ENCODE measurements at regions not wholly inside any gene's neighbourhood (a gene's known extent, or its start where the extent isn't known, plus 50 kb on each side); places are given as distances from the start of the nearest gene placed in this dataset.

DNA sequence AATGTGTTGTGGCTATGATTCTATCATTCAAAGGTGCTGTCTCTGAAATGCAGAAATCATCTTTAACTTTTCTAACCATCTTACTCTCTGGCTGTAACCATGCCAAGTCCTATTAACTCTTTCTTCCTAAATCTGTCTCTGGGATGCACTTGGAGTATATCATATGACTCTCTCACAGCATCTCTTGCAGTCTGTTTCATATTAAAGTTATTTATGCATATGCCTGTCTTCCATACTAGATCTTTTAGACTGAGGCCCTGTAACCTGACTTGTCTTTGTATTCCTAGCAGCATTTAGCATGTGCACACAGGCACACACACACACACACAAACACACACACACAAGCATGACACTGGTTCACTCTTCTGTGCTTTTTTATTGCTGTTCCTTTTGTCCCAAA, 320.6 kb downstream of the ETAA1 start:
- peaks cover 4% of the 10 kb centered on the region for H3K9me3 Mint-ChIP-seq
- intact Hi-C loops (cut with micrococcal nuclease) = no loop called here
- ATAC-seq (no peak), DNase-seq (no peak)
- peaks cover 1% of the 10 kb centered on the region for H3K27me3 Mint-ChIP-seq
- no peak overlapping the region for H3K4me3 Mint-ChIP-seq
- CTCF ChIA-PET = no interaction called here
- H3K27ac Mint-ChIP-seq = no peak overlapping the region
- no peaks in the 10 kb centered on the region for H3K36me3 Mint-ChIP-seq (ENCODE audit: low read depth)
- POLR2A ChIA-PET = no interaction called here
- TF ChIP-seq, protein P1, sequence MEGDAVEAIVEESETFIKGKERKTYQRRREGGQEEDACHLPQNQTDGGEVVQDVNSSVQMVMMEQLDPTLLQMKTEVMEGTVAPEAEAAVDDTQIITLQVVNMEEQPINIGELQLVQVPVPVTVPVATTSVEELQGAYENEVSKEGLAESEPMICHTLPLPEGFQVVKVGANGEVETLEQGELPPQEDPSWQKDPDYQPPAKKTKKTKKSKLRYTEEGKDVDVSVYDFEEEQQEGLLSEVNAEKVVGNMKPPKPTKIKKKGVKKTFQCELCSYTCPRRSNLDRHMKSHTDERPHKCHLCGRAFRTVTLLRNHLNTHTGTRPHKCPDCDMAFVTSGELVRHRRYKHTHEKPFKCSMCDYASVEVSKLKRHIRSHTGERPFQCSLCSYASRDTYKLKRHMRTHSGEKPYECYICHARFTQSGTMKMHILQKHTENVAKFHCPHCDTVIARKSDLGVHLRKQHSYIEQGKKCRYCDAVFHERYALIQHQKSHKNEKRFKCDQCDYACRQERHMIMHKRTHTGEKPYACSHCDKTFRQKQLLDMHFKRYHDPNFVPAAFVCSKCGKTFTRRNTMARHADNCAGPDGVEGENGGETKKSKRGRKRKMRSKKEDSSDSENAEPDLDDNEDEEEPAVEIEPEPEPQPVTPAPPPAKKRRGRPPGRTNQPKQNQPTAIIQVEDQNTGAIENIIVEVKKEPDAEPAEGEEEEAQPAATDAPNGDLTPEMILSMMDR (IDR thresholded peaks at IDR 0.05) = no peak
- no peaks in the 10 kb centered on the region for H3K4me1 Mint-ChIP-seq (ENCODE audit: low read depth)

DNA sequence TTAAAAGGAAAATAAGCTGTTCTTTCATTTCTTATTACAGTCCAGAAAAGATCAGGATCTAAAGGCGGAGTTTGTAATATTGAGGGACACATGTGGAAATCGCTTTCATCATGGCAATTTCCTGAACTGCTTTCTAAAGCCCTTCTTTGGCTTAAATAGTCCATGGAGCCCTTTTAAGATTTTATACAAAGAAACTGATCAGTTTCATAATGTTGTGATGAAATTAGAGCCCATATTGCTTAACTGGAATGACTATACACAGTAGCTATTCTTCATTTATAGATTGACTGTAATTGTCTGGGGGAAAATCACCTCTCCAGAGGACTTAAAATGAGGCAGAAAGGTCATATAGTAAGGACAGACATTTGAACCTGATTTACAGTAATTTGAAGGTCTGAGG, 322.2 kb downstream of the ETAA1 start:
- no peak for DNase-seq
- TF ChIP-seq, protein P1 (IDR thresholded peaks at IDR 0.05) = no peak
- ChIA-PET POLR2A (no interaction called here), CTCF (no interaction called here)
- Mint-ChIP-seq H3K36me3 (ENCODE audit: low read depth) (no peaks in the 10 kb centered on the region), H3K4me1 (ENCODE audit: low read depth) (no peaks in the 10 kb centered on the region), H3K27ac (no peak overlapping the region), H3K4me3 (no peak overlapping the region), H3K27me3 (peaks cover 1% of the 10 kb centered on the region), H3K9me3 (peaks cover 4% of the 10 kb centered on the region)
- intact Hi-C loops (cut with micrococcal nuclease) = no loop called here
- ATAC-seq = no peak

DNA sequence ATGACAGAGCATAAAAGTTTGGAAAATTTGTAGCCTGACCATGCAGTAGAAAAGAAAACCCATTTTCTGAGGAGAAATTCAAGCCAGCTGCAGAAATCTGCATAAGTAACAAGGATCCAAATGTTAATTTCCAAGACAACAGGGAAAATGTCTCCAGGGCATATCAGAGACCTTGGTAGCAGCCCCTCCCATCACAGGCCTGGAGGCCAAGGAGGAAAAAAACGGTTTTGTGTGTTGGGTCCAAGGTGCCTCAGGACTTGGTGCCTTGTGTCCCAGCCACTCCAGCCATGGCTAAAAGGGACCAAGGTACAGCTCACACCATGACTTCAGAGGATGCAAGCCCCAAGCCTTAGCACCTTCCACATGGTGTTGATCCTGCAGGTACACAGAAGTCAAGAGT, 324.4 kb downstream of the ETAA1 start:
- DNase-seq (no peak), ATAC-seq (no peak)
- Mint-ChIP-seq H3K27me3 (peaks cover 1% of the 10 kb centered on the region), H3K9me3 (peaks cover 4% of the 10 kb centered on the region), H3K4me1 (ENCODE audit: low read depth) (no peaks in the 10 kb centered on the region), H3K27ac (no peak overlapping the region), H3K36me3 (ENCODE audit: low read depth) (no peaks in the 10 kb centered on the region), H3K4me3 (no peak overlapping the region)
- CTCF ChIA-PET = no interaction called here
- POLR2A ChIA-PET = no interaction called here
- TF ChIP-seq, protein P1 (IDR thresholded peaks at IDR 0.05) = no peak
- intact Hi-C loops (cut with micrococcal nuclease) = no loop called here

DNA sequence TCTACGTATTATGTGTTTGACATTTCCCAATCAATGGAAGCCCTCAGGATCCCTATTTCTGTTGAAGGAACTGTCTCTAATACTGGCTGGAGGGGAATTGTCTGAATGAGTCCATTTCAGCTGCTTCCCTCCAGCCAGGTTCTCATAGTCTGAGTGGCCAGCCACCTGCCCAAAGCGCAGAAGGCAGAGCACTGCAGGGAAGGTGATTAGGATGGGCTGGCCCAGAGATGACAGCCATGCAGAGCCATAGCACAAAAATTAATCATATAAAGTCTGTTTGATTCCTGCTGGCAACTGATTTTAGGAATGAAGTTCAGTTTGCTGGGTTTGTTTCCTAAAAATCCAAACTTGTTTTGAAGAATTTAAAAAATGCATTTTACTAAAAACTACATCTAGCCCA, 327.1 kb downstream of the ETAA1 start:
- H3K27ac Mint-ChIP-seq = no peak overlapping the region
- POLR2A ChIA-PET = no interaction called here
- peaks cover 4% of the 10 kb centered on the region for H3K9me3 Mint-ChIP-seq
- CTCF ChIA-PET = no interaction called here
- intact Hi-C loops (cut with micrococcal nuclease) = no loop called here
- no peaks in the 10 kb centered on the region for H3K4me1 Mint-ChIP-seq (ENCODE audit: low read depth)
- ATAC-seq (no peak), DNase-seq (no peak)
- no peak overlapping the region for H3K4me3 Mint-ChIP-seq
- H3K27me3 Mint-ChIP-seq = no peaks in the 10 kb centered on the region
- TF ChIP-seq, protein P1 (IDR thresholded peaks at IDR 0.05) = no peak
- no peaks in the 10 kb centered on the region for H3K36me3 Mint-ChIP-seq (ENCODE audit: low read depth)

DNA sequence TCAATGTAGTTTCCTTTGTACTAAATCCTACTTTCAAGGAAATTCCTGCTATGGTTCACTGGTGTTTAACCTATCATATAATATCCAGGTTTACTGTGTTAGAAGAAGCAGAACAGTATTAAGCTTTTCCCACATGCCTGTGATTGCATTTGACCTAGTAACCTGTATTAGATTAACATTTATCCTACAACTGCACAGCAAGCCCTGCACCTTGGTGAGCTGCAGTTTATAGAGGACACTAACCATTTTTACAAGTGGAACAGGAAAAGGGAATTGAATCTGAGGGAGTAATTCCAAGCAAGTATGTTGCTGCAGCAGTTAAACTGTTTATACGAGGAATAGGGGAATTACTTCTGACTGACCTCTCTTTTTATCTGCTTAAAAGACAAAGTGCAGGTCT, 328.6 kb downstream of the ETAA1 start:
- Mint-ChIP-seq H3K4me1 (ENCODE audit: low read depth) (no peaks in the 10 kb centered on the region), H3K27me3 (no peaks in the 10 kb centered on the region), H3K9me3 (peaks cover 3% of the 10 kb centered on the region), H3K4me3 (no peak overlapping the region), H3K36me3 (ENCODE audit: low read depth) (no peaks in the 10 kb centered on the region), H3K27ac (no peak overlapping the region)
- DNase-seq = no peak
- ChIA-PET CTCF (no interaction called here), POLR2A (no interaction called here)
- TF ChIP-seq, protein P1 (IDR thresholded peaks at IDR 0.05) = no peak
- no peak for ATAC-seq
- intact Hi-C loops (cut with micrococcal nuclease) = no loop called here
